ENCODE measurements at regions not wholly inside any gene's neighbourhood (a gene's known extent, or its start where the extent isn't known, plus 50 kb on each side); places are given as distances from the start of the nearest gene placed in this dataset.

DNA sequence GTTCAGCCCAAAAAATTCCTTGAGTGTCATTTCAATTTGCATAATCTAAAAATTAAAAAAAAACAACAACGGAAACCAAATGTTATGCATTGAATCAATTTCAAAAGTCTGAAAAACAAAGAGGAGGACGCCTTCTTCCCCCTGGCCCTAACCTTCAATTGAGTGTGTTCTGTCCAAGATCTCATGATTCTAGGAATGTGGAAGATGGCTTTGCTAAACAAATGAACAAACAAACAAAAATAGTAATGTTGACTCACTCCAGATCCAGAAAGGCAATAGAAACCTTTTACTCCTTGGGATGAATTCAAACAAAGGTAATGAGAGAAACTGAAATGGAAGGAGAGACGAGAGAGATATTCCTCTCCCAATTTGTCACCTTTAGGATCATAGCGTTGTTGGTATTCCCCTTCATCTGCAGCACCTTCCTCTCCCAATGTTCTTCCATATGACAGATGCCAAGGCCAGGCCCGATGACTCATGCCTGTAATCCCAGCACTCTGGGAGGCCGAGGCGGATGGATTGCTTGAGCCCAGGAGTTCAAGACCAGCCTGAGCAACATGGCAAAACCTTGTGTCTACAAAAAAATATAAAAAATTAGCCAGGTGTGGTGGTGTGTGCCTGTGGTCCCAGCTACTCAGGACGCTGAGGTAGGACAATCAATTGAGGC, 109.2 kb upstream of the ADGRF1 start:
- intact Hi-C loops (cut with micrococcal nuclease) = no loop called here

DNA sequence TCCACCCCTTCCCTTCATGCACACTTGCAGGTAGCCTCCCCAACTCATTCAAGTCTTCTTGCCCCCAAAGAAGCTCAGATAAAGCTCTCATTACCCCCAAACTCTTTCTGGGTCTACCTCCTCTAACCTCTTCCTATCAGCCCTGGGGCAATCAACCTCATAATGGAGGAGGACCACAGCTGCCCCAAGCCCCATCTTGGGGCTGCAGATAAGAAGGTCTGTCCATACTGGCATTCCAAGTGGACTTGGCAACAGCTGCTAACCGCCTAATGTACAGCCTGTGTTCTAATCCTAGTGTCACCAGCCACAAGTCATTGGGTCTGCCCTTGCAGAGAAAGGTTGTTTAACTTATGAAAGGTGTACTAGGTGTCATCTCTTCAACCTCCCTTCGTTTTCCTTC, 107.4 kb upstream of the ADGRF1 start:
- intact Hi-C loops (cut with micrococcal nuclease) = no loop called here

DNA sequence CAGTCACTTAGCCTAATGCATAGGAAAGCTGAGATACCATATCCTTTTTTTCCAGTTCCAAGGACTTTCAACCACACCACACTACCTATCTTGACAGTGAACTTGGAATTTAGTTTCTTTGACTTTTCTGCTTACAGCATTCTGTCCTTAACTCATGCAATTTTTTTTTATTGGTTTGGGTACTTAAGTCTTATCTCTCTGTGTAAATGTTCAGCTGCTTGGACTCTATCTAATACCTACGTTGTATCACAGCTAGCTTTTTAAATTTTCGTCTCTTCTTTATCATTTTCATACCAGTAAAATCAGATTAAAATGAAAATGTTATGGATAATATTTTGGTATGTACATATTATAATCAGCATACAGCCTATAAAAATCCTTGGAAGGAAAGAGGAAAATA, 106.9 kb upstream of the ADGRF1 start:
- intact Hi-C loops (cut with micrococcal nuclease) = no loop called here

DNA sequence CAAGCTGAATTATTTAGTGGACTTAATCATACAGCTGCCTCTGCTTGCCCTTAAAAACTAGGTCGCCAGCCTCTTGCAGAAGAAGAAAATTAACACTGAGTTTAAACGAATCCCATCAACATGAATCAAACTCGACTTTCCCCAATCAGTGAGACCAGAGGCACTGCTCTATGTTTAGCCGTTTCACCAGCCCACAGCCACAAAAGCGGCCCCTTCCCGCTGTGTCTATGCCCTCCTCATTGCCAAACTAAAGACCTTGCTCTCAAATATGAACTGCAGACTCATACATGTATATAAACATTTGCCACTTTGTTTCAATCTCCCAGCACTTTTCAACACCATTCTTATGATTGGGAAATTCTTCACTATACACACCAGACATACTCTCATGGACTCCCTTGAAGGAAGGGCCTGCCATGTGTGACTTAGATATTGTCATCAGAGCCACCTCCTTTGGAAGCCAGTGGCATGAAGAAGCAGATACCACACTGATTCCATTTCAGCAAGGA, 105.8 kb upstream of the ADGRF1 start:
- intact Hi-C loops (cut with micrococcal nuclease) = no loop called here

DNA sequence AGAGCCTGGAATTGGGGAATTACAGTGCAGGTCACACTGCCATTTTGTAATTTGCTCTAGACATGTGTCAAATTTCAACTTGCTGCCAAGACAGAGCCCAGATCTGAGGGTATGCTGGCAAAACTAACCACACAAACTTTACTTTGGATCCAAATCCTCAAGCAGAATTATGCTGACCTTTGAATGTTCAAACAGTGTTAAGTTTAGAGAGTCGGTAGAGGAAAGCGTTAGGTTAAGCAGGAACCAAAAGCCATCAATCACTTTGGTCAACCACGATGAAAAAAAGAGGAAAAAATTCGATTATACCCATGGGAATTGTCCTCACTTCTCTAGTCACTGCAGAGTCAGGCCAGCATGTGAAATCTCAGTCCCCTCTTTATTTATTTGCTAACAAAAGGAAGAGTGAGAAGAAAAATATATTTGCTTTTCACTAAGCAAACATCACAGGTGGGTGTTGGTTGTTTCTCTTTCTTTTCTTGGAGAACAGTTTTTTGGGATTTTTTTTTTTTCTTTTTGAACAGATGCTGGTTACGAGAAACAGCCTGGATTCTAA, 105.1 kb upstream of the ADGRF1 start:
- intact Hi-C loops (cut with micrococcal nuclease) = no loop called here

DNA sequence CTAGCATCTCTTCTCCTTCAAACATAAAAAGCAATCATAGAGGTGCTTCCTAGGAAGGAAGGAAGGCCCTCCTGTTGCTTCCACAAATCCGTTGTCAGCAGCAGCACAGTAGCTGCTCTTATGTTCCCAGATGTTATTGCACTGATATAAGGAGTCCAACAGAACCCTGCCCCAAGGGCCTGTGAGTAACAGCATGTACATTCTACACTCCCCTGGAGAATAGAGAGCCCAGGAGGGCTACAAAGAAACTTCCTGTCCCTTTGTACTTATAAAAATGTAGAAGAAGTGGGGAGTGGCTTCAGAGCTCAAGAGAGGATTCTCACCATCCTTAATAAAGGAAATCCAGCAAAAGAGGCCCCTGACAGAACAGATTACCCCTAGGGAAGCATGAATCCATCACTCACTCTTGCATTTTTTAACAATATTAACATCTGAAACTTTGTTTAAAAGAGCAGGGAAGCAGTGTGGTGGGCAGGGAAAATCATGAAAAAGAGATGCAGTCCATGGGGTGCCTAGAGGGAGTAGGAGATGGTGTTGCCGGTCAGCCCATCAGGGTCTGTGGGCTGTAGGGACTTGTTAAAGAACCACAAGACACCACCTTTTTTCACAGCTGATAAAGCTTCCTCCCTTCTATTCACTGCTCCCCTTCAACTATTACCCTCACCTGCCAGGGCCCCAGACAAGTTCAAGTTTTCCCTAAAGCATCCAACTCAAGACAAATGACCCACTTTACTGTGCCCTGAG, 104.5 kb upstream of the ADGRF1 start:
- intact Hi-C loops (cut with micrococcal nuclease) = no loop called here

DNA sequence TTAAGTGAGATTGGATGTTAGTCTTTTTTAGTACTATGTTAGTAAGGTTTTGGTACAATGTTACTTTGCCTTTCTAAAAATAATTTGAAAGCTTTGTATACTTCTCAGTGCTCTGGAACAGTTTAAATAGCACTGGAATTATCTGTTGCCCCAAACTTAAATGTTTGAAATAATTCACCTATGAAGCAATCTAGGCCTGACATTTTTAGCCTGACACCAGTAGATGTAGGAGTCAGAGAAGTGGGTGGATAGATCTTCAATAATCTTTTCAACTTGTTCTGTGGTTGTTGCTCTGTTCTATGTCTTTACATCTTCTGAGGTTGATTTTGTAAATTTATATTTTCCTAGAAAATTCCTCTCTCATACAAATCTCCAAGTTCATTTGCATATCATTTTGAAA, 103.1 kb upstream of the ADGRF1 start:
- intact Hi-C loops (cut with micrococcal nuclease) = no loop called here

DNA sequence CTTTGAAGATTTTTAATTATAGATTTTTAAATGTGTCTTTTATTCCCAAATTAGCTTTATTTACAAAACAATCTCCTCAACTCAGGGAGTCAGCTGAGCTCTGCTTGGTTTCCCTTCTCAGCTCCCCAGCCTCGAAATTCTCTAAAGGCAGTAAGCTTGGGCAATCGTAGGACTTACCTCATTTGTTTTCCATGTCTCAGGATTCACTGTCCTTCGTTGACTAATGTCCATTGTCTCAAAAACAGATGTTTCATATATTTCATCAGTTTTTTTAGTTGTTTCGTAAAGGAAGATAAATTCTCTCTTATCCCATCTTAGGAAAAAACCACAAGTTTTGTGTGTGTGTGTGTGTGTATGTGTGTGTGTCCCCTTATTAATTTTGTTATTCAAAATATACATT, 102.2 kb upstream of the ADGRF1 start:
- intact Hi-C loops (cut with micrococcal nuclease) = no loop called here

DNA sequence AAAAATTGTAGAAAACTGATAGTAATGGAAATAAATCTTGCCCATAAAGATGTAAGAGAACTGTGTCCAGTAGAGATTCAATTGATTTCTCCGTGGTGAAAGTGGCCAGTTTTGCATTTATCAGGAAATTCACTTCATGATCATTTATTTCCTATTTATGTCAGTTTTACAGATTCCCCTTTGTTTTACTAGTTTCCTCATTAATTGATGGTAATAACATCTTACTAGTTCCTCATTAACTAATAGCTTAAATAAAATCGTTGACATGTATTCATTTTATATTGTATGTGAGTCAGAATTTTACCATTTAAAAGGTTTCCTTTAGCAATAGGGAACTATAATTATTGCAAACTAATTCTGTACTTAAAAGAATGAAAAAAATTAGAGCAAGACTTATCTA, 99.8 kb upstream of the ADGRF1 start:
- intact Hi-C loops (cut with micrococcal nuclease) = no loop called here

DNA sequence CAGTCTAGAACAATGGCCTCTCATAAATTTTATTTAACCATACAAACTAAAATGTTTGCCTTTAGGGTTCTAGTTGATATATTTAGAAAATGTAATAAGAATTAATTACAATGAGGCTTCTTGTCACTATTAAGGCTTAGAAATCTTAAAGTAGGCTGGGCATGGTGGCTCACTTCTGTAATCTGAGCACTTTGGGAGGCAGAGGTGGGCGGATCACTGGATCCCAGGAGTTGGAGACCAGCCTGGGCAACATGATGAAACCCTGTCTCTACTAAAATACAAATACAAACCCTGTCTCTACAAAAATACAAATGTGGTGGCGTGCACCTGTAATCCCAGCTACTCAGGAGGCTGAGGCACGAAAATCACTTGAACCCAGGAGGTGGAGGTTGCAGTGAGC, 99.0 kb upstream of the ADGRF1 start:
- intact Hi-C loops (cut with micrococcal nuclease) = no loop called here

DNA sequence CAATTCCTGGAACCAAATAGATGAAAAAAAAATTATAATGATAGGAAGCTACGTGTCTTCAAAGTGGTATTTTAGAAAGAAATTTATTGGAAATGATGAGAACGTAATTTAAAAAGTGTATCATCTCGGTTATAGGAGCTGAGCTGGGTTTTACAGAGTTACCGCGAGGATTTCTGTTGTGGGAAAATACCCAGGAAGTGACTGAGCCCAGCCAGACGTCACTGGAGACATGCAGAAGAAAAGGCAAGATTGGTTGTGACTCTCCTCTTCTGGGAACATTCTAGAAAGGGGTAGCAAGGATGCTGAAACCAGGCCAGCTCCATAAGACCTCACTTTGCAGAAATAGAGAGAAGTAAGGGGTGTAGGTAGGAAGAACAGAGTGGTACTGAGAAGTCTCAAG, 95.9 kb upstream of the ADGRF1 start:
- intact Hi-C loops (cut with micrococcal nuclease) = no loop called here

DNA sequence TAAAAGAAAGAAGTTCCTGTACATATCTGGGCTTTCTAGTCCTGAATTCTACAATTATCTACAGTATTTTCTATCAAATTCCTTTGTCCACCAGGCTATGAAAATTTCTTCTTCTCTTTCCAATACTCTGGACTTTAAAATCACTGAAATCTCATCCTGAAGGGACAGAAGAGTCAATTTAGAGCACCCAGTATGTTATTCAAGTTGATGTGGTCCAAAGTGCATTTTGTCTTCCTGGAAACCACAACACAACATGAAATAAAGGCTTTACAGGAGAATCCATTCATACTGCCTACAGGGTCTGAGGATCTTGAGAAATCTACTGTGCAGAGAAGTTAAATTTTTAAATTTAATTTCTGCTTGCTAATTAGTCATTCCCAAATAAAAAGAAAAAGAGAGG, 94.9 kb upstream of the ADGRF1 start:
- intact Hi-C loops (cut with micrococcal nuclease) = no loop called here

DNA sequence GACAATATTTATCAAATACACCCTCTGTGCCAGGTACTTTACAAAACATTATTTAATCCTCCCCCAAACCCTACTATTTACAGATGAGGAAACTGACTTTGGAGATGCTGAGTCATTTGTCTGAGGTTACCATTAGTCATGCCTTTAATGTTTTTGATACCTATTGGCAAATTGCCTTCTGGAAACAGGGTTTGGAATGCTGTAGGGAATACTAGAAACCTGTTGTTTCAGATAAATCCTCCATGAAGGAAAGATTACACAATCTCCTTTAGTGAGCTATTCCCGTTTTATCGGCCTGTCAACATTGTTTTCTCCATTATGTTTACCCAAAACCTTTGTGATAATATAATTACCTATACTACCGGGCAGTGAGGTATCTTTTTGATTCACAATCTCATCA, 93.6 kb upstream of the ADGRF1 start:
- intact Hi-C loops (cut with micrococcal nuclease) = no loop called here

DNA sequence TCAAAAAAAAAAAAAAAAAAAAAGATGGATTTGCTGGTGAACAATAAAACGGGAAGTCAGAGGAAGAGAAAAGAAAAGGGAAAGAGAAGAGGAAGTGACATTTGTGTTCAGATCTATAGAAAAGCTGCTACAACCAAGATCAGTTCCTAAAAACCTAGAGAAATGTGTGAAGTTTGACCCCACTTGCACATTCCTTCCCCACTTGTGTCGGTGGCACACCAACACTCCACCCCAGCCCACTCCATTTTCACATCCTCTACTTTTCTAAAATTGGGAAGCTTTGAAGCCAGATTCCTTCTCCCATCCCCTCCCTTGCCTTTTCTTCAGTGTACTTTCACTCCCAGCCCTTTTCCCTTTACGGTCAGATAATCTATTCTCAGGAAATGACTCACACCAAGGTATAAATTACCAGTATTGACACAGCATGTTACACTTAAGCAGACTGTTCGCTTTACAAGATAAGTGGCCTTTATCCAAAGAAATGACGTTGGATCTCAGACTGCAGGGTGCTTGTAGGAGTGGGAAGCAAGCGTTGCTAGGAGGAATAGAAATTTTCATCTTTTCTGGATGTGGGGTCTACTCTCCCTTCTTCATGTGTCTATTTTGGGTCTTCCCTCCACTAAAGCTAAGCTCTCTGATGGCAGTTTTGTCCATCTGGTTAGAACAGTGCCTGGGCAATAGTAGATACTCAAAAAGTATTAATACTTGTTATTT, 92.5 kb upstream of the ADGRF1 start:
- intact Hi-C loops (cut with micrococcal nuclease) = no loop called here

DNA sequence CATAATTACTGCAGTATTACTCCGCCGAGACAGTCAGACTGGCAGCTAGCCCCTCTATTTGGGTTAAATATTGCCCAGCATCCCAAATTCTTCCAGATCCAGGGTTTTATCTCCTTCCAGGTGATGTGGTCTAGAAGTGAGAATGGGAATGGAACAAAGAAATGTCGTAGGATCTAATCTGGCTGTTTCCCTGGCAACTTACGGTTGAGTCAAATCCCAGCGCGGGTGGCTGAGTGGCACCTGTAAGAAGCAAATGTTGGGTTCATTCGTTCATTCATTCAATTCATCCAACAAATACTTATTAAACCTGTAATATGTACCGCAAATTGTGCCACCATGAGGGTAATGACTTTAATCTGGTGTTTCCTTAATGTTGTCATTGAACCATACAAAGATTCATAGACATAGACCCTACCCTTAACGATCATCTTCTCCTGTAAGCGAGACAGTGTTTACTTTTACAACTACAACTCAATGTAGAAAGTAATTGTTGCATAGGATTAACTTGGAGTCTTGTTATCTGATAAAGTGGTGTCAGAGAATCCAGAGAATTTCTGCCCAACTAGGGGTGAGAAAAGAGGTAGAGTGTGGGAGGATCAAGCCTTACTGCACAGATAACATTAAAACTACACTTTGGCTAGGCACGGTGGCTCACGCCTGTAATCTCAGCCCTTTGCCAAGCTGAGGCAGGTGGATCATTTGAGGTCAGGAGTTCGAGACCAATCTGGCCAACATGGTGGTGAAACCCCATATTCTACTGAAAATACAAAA, 91.3 kb upstream of the ADGRF1 start:
- intact Hi-C loops (cut with micrococcal nuclease) = no loop called here

DNA sequence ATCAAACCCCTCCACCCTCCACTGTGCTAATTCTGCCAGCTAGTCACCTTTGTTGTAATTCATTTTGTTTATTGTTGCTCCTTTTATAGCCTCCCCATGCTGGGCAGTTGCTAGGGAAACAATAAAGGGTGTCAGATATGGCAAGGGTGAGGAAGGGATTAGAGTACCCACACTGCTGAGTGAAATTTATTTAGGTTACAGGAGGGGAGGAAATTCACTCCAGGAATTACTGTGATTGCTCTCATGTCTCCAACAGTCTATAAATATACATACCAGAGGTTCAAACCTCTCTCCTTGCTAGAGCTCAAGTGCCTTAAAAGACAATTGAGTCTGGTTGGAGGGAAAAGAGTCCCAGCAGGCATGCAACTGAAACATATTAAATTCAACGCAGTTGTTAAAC, 90.6 kb upstream of the ADGRF1 start:
- intact Hi-C loops (cut with micrococcal nuclease) = no loop called here

DNA sequence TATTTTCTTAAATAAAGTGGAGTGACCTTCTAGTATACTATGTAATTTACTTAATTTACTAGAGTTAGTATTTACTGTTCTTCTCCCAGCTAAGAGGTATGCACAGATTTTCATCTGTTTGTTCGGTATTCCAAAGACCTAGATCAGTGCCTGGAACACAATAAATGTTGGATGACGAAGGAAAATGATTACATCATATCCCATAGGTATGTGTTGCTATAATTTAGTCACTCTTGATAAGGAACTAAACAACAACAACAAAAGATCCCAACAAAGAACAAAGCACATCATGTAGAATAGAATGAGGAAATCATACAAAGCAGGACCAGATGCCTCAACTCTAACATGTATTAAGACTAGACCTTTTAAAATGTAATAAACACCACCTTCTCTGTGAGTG, 89.6 kb upstream of the ADGRF1 start:
- intact Hi-C loops (cut with micrococcal nuclease) = no loop called here

DNA sequence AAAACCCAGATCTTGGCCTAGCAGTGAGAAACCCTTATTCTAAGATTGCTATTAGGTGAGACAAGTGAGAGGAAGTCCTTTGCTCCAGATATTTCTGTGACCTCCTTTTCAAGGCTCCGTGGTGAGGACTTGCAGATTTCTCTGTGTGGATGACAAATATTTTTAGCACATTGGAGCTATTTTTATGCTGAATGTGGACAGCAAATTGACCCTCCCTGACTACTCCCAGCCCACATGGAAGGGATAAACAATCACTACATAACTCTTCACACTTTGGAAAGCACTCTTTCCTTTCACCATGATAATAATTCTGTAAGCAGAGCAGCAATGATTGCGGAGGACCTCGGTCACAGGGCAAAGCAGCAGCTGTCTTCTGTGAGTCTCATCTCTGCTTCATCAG, 88.0 kb upstream of the ADGRF1 start:
- intact Hi-C loops (cut with micrococcal nuclease) = no loop called here

DNA sequence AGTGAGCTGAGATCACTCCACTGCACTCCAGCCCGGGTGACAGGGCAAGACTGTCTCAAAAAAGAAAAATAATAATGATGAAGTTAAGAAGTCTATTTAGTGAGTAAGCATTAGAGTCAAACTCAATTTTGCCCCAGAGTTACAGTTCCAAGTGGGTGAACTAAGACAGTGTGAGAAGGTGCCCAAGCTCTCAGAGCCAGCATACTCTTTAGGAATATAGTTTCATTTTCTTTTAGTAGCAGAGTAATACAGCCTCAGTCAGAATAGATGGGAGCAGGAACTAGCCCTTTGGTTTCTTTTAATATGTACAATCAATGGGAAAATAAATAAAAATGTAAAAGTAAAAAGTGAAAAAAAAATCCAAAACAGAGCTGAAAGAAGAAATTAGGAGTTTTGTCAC, 87.0 kb upstream of the ADGRF1 start:
- intact Hi-C loops (cut with micrococcal nuclease) = no loop called here

DNA sequence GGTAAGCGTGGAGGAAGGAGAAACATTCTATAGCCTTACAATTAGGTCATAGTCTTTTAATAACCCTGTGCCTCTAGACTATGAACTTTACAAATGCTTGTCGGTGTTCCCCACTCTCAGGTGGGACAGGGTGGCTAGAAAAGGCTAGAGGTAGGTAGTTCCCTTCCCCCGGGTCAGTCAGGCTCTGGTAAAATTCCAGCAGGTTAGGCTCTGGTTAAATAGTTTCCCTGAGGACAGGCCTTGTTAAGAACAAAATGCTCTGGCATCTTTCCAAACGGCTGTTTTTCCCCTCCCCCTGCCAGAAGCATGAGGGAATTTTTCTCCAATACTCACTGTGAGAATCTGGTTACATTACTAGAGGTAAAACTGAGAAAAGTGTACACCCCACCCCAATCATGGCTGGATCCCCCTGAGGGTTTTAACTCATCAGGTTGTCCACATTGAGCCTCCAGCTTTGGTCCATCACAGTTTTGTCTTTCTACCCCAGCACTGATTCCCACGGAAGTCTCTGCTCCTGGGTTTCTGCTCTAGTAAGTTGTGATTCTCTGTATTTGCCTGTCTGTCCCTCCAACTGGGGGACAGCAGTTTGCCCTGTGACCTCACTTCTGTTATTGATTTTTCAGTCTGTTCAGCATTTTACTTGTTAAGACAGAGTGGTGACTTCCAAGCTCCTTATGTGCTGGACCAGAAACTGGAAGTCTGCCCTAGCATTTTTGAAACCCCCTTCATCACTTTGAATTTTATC, 84.7 kb upstream of the ADGRF1 start:
- intact Hi-C loops (cut with micrococcal nuclease) = no loop called here

DNA sequence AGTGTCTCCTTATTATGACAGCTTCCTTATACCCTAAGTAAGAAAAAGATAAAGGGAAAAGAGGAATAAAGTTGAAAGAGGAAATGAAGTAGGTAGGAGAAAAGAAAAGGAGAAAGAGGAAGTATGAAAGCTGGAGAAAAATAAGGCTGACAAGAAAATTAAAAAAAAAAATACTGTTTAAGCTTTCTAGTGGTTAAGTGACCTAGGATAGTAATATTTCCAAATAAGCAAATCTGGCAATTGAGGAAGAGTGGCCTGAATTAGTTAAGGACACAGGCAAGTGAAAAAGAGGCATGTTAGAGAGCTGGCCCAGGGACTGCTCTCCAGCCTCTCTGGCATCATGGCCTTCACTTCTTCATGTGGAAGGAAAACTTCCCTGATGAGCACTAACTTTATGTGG, 76.5 kb upstream of the ADGRF1 start:
- intact Hi-C loops (cut with micrococcal nuclease) = no loop called here

All from T-helper 2 cell treated with Interferon-gamma antibody and Interleukin-4, amounts not matched to agents 100 ng/mL and 5 ng/mL, for 36 hours (primary cell).